Epithelial cell of esophagus (primary cell): ENCODE measurements at regions not wholly inside any gene's neighbourhood (a gene's known extent, or its start where the extent isn't known, plus 50 kb on each side); places are given as distances from the start of the nearest gene placed in this dataset.

Experiments used
- DNase-seq: peaks from one replicate; pipeline ENCODE4 v3.0.0; 2010; ENCODE audit warnings: low read depth
- H3K4me3 ChIP-seq: 2 replicates; pipeline ENCODE4 v1.5.1; 2011; ENCODE audit warnings: mild to moderate bottlenecking, low read length, control low read depth
- CTCF ChIP-seq: IDR thresholded peaks from 2 replicates; pipeline ENCODE4 v1.5.1; 2011; ENCODE audit warnings: low read depth, mild to moderate bottlenecking, low read length, control low read depth, inconsistent platforms; ENCODE audit not compliant: insufficient read depth; ENCODE audit errors: missing control alignments

- DNase-seq = no peak
- no peak overlapping the region for H3K4me3 ChIP-seq
- TF ChIP-seq CTCF = no peak
These were observed 489.1 kb upstream of the PODXL start for GRCh38 chr7:132045481-132045980.

GRCh38 chr7:132045002-132045401 lies 488.6 kb upstream of the PODXL start:
- no peak overlapping the region for H3K4me3 ChIP-seq
- no peak for TF ChIP-seq CTCF
- no peak for DNase-seq

GRCh38 chr7:132044247-132044646 lies 487.8 kb upstream of the PODXL start:
- TF ChIP-seq CTCF = no peak
- no peak for DNase-seq
- no peak overlapping the region for H3K4me3 ChIP-seq

- no peak for DNase-seq
- no peak for TF ChIP-seq CTCF
- no peak overlapping the region for H3K4me3 ChIP-seq
These were observed 484.7 kb upstream of the PODXL start for GRCh38 chr7:132041108-132041507.

GRCh38 chr7:132035517-132036362 lies 479.3 kb upstream of the PODXL start:
- TF ChIP-seq CTCF = no peak
- DNase-seq = peak; percentile 71
- no peak overlapping the region for H3K4me3 ChIP-seq

- no peak overlapping the region for H3K4me3 ChIP-seq
- TF ChIP-seq CTCF = no peak
These were observed 478.5 kb upstream of the PODXL start for GRCh38 chr7:132034748-132035416.

More at GRCh38 chr7:132034748-132035416, 478.5 kb upstream of the PODXL start:
- DNase-seq = no peak
